T-helper 2 cell treated with Interferon-gamma antibody and Interleukin-4, amounts not matched to agents 5 μg/mL and 100 μg/mL, for 36 hours (primary cell): ENCODE measurements at regions not wholly inside any gene's neighbourhood (a gene's known extent, or its start where the extent isn't known, plus 50 kb on each side); places are given as distances from the start of the nearest gene placed in this dataset.

Experiments used
- DNase-seq: peaks from one replicate; pipeline ENCODE4 v3.0.0; 2021; ENCODE audit warnings: low spot score
- H3K27ac Mint-ChIP-seq: one replicate; pipeline ENCODE4 v1.8.0; 2021; ENCODE audit warnings: mild to moderate bottlenecking, mixed read lengths
- H3K27me3 Mint-ChIP-seq: one replicate; pipeline ENCODE4 v1.8.0; 2021; ENCODE audit warnings: low read depth, mixed read lengths
- H3K36me3 Mint-ChIP-seq: one replicate; pipeline ENCODE4 v1.8.0; 2021; ENCODE audit warnings: low read depth, mixed read lengths
- H3K4me1 Mint-ChIP-seq: one replicate; pipeline ENCODE4 v1.8.0; 2021; ENCODE audit warnings: low read depth, mixed read lengths
- H3K4me3 Mint-ChIP-seq: one replicate; pipeline ENCODE4 v1.8.0; 2022; ENCODE audit warnings: mild to moderate bottlenecking, moderate library complexity, mixed read lengths
- H3K9me3 Mint-ChIP-seq: one replicate; pipeline ENCODE4 v1.8.0; 2021; ENCODE audit warnings: mixed read lengths

DNA sequence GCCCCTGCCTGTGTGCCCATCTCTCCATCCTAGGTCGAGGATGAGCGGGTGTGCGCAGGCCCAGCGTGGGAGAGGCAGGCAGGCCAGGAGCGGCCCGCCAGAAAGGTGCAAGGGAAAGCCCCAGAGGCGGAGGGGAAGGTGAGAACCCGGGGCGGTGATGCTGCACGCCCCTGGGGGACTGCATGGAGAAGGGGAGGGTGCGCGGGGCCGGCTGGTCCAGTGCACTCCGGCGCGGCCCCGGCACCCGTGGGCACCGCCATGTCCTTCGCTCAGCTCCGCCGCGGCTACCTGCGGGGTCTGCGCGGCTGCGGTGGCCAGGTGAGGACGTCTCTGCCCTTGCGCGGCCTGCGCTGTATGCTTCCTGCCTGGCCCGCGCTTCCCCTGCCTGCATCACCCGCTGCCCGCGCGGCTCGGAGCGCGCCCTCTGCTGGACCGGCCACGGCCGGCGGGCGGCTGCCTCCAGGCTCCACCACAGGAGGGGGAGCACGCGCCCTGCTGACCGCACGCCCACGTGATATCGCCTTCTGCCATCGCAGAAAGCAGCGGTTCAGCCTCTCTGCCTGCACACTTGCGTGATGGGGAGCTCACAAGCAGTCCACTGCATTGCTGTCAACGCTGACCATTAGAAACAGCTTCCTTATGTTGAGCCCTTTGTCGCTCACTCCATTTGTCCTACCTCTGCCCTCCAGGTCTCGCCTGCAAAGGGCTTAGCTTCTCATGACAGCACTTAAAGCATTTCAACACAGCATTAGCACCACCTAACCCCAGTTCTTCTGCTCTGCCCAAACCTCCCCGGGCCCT, 73.9 kb downstream of the CXCL12 start:
- peak overlapping the region; percentile 12 for H3K27ac Mint-ChIP-seq
- H3K27me3 Mint-ChIP-seq: peaks cover 5% of the 10 kb centered on the region
- no peak overlapping the region for H3K4me3 Mint-ChIP-seq
- H3K9me3 Mint-ChIP-seq: no peaks in the 10 kb centered on the region
- DNase-seq: peak; percentile 74
- H3K4me1 Mint-ChIP-seq: peaks cover 5% of the 10 kb centered on the region
- H3K36me3 Mint-ChIP-seq: no peaks in the 10 kb centered on the region

DNA sequence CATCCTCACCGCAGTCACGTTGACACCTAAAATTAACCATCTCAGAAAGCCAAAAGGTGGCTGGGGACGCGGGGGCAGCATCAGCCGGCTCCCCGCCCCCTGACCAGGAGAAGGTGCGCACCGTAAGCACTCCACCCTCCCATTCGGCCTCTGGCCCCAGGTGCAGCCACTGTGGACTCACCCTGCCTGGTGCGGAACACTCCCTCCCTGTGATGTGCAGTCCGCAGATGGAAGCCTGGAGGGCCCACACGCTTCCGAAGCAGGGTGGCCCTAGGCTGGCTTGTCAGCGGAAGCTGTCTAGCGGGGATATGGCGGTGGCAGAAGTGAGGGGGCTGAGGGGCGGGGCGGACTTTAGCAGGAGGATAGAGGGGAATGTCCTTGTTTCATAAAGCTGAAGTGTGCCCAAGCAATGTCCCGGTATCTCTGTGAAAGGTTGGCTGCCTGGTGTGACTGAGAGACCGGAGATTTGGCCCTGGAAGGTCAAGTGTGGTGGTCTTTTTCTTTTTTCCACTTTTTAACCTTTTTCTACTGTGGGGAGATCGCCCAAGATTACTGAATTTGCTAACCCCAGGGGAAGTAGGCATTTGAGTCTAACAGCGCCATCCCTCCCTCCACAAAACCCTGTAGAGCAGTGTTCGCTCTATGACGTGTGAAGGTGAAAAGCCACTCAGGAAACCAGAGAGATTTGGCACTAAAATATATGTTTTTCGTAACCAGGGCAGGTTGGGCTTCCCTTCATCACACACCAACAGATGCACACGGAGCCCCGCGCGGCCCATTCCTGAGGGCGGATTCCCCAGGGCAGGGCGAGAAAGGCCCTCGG, 74.7 kb downstream of the CXCL12 start:
- Mint-ChIP-seq H3K27ac (no peak overlapping the region), H3K4me1 (peaks cover 5% of the 10 kb centered on the region), H3K36me3 (no peaks in the 10 kb centered on the region), H3K4me3 (no peak overlapping the region), H3K27me3 (peaks cover 5% of the 10 kb centered on the region), H3K9me3 (no peaks in the 10 kb centered on the region)
- no peak for DNase-seq

DNA sequence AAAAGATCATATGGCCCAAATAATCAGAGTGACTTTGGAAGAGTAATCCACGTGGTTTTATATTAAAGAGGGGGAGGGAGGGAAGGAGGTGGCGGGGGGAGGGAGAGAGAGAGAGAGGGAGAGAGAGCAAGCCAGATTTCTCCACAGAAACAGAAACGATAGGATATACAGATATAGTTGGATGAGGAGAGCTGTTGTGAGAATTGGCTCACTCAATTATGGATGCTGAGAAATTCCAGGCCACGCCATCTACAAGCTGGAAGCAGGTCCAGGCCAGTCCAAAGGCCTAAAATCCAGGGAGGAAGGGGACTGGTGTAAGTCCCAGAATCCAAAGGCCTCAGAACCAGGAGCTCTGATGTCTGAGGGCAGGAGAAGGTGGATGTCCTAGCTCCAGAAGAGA, 75.5 kb downstream of the CXCL12 start:
- no peak for DNase-seq
- Mint-ChIP-seq H3K27me3 (peaks cover 5% of the 10 kb centered on the region), H3K9me3 (no peaks in the 10 kb centered on the region), H3K4me3 (no peak overlapping the region), H3K4me1 (peaks cover 5% of the 10 kb centered on the region), H3K36me3 (no peaks in the 10 kb centered on the region), H3K27ac (no peak overlapping the region)

DNA sequence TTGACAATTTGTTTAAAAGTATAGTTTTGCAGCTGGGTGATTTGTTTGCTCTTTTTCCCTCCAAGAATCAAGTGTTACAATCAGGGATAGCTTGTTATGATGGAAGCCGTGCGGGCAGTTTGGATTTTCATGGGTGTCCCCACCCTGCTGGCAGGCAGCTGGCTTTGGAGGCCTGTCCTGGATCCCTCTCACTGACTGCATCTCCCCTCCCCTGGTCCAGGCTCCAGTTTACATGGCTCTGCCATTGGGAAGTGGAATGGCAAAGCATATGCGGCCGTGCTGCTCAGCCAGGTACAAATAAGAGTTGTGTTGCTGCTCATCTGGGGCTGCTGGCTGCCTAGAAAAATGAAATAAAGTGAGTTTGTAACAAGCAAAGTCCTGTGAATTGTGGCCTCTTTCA, 76.0 kb downstream of the CXCL12 start:
- Mint-ChIP-seq H3K9me3 (no peaks in the 10 kb centered on the region), H3K27me3 (peaks cover 8% of the 10 kb centered on the region), H3K4me1 (peaks cover 5% of the 10 kb centered on the region), H3K36me3 (no peaks in the 10 kb centered on the region), H3K4me3 (no peak overlapping the region), H3K27ac (no peak overlapping the region)
- DNase-seq: no peak

DNA sequence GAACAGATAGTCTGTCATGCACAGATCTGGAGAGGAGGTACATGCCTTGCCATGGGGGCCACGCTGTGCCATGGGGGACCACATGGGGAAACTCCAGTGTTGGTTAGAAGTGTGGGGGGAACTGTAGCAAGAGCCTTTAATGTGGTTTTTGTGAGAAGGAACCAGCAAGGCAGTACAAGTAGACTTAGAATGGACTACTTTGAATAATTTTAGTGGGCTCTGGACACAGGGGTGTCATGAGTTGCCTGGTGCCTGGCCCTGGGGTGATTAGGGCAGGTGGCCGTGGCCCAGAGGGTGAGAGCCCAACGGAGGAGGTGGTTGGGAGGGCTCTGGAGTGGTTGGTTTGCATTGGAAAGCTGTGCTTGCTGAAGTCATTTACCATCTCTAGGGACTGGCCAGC, 77.2 kb downstream of the CXCL12 start:
- Mint-ChIP-seq H3K36me3 (no peaks in the 10 kb centered on the region), H3K9me3 (no peaks in the 10 kb centered on the region), H3K4me1 (peaks cover 5% of the 10 kb centered on the region), H3K27me3 (peaks cover 8% of the 10 kb centered on the region), H3K4me3 (no peak overlapping the region), H3K27ac (no peak overlapping the region)
- no peak for DNase-seq

DNA sequence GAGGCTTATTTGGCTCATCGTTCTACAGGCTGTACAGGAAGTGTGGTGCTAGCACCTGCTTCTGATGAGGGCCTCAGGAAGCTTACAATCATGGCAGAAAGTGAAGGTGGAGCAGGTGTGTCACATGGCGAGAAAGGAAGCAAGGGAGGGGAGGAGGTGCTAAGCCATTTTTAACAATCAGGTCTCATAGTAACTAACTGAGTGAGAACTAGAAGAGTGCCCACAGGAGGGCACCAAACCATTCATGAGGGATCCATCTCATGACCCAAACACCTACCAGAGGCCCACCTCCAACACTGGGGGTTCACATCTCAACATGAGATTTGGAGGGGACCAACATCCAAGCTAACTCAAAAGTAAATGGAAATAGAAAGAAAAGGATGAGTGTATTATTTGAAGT, 78.1 kb downstream of the CXCL12 start:
- Mint-ChIP-seq H3K4me1 (peaks cover 5% of the 10 kb centered on the region), H3K36me3 (no peaks in the 10 kb centered on the region), H3K27me3 (peaks cover 8% of the 10 kb centered on the region), H3K27ac (no peak overlapping the region), H3K4me3 (no peak overlapping the region), H3K9me3 (no peaks in the 10 kb centered on the region)
- no peak for DNase-seq

DNA sequence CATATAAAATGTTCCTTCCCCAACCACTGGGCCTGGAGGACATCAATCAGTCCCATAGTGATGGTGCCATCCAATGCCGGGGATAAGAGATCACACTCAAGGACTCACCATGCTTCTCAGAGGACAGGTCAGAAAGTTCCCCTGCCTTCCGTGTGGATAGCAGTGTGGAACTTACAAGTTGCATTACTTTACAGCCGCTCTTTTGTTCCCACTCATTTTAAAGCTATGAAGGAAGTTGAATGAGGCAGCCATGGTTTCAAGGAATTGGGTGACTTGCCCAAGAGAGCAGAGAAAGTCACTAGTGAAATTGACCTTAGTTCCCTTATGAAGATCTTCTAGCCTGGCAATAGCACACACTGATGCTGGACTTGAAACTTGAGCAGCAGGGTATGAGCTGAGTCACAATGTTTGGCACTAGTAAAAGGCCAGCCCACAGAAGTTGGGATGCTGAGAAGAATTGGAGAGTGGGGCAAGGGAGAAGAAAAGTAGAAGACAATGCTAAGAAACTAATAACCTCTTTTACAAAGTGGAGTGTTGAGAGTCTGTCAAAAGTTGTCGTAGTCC, 78.7 kb downstream of the CXCL12 start:
- Mint-ChIP-seq H3K27ac (no peak overlapping the region), H3K4me3 (no peak overlapping the region)

DNA sequence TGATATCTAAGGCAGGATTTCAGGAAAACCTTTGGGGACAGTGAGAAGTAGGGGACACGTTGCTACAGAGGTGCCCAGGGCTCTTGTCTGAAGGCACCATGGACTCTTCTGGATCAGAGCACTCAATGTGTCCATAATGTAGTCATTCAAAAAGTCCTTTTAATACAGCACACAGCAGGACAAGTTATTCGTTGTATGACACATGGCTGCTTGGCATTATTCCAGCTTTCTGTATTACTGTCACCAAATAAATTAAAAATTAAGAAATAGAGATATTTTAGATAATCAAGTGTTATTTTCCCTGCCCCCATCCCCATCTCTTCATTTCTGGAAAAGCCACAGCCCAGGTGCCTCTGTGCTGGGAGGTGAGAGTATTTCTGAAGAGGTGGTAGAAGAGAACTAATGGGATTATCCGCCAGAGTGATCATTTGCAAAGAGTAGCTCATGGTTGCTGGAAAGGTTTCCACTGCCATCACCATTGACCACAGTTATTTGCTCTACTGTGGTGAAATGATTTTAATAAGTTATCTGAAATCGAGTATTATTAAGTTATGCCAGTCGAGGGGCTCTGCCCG, 83.0 kb downstream of the CXCL12 start:
- no peak overlapping the region for H3K4me3 Mint-ChIP-seq
- H3K9me3 Mint-ChIP-seq: no peaks in the 10 kb centered on the region
- H3K27me3 Mint-ChIP-seq: peaks cover 3% of the 10 kb centered on the region
- no peak for DNase-seq
- H3K27ac Mint-ChIP-seq: no peak overlapping the region
- H3K36me3 Mint-ChIP-seq: no peaks in the 10 kb centered on the region
- no peaks in the 10 kb centered on the region for H3K4me1 Mint-ChIP-seq

More for the DNA sequence above, 78.7 kb downstream of the CXCL12 start:
- Mint-ChIP-seq H3K27me3 (peaks cover 4% of the 10 kb centered on the region), H3K36me3 (no peaks in the 10 kb centered on the region), H3K9me3 (no peaks in the 10 kb centered on the region), H3K4me1 (peaks cover 2% of the 10 kb centered on the region)
- DNase-seq: no peak

DNA sequence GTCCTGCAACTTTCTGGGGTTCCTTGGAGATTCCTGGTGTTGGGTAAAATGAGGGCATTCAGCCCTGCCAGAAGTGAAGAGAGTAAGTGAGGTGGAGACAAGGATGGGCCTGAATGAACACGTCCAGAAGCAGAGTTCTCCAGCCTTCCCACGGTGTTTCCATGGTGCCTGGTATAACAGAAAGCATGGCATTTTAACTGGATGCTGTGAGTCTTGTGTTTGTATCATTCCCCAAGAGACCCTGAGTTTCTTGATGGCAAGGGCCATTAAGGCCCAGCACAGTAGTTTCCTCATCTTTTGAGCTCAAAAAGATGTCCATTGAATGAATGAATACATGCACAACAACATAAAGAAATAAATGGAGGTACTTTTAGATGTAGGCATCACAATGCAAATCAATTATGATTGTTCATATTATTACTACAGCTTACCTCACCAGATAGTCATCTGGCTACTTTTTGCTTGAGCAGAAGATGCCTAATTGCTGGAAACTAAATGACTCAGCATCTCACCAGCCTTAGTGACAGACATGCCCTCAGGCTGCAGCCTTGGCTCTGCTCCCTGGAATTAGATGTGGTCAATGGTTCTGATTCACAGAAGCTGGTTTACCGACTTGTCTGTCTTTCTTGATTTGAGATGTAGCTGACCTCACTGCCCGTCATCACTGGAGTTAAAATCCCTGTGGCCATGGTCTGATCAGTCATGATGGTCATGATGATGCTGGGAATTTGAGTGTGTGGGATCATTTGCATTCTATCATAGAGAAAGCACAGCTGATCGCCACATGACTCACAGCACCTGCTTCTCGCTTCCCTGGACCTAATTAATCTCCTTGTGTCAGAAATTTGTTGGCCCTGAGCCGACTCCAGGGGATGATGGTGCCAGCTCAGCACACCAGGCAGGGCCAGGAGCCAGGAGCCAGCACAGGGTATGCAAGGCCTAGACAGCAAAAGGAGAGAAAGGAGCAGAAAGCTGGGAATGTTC, 83.9 kb downstream of the CXCL12 start:
- H3K4me1 Mint-ChIP-seq: no peaks in the 10 kb centered on the region
- H3K36me3 Mint-ChIP-seq: no peaks in the 10 kb centered on the region
- no peaks in the 10 kb centered on the region for H3K9me3 Mint-ChIP-seq
- no peak overlapping the region for H3K27ac Mint-ChIP-seq
- H3K27me3 Mint-ChIP-seq: peaks cover 3% of the 10 kb centered on the region
- DNase-seq: no peak
- no peak overlapping the region for H3K4me3 Mint-ChIP-seq

DNA sequence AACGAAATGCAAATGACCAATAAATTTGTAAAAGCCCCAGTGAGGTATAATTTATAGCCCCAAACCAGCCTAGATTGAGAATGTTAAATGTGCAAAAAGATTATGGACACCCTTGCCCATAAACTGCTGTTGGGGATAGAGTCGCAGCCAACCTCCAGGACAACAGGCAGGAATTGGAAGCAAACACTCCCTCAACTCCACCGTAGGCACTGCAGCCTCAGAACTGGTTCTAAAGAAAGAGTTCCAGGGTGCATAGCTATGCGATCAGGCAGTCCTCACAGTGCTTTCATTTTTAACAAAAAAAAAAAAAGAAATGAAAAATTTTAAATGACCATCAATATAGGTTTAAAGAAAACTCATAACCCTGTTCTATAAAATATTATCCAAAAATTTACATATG, 86.2 kb downstream of the CXCL12 start:
- Mint-ChIP-seq H3K27ac (no peak overlapping the region), H3K4me3 (no peak overlapping the region), H3K36me3 (no peaks in the 10 kb centered on the region), H3K27me3 (no peaks in the 10 kb centered on the region), H3K4me1 (no peaks in the 10 kb centered on the region), H3K9me3 (no peaks in the 10 kb centered on the region)
- no peak for DNase-seq

DNA sequence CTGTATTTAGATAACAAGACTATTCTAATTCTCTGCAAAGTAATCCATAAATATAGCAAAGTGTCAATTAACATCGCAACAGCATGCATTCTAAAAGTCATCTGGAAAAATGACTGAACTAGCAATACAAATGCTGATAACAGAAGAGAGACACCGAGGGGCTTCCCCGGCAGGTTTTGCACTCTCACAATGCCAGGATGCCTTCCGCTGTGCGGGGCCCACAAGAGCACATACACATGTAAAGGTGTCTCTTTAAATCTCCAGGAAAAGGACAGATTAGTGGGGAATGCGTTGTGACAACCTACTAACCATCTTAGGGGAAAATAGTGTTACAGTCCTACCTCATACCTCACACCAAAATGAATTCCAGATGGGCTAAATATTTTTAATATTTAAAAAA, 86.9 kb downstream of the CXCL12 start:
- H3K36me3 Mint-ChIP-seq: no peaks in the 10 kb centered on the region
- H3K9me3 Mint-ChIP-seq: no peaks in the 10 kb centered on the region
- no peaks in the 10 kb centered on the region for H3K27me3 Mint-ChIP-seq
- no peaks in the 10 kb centered on the region for H3K4me1 Mint-ChIP-seq
- no peak overlapping the region for H3K27ac Mint-ChIP-seq
- no peak for DNase-seq
- H3K4me3 Mint-ChIP-seq: no peak overlapping the region

DNA sequence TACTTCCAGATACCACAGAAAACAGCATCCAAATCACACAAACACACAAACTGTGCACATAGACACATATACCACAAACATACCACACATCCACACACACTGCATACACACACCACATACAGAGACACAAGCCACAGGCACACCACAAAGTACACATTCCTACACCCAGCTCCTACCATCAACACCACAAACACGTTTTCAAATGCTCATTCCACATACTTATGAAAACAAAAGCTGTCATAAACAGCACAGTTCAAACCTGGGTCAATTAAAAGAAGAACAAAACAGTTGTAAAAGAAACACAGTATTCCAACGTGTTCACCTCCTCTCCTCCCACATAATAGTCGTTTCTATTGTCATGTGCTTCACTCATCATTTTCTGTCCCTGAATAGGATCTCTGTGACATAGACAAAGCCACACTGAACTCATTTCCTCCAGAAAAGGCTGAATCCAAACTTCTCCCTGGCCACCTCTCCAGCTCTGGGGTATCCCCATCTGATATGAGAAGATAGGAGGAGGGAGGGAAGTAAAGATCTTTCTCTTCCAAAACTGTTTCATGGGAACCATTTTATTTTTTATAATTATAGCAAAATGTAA, 89.2 kb downstream of the CXCL12 start:
- no peak overlapping the region for H3K27ac Mint-ChIP-seq
- DNase-seq: no peak
- no peak overlapping the region for H3K4me3 Mint-ChIP-seq
- no peaks in the 10 kb centered on the region for H3K36me3 Mint-ChIP-seq
- H3K4me1 Mint-ChIP-seq: no peaks in the 10 kb centered on the region
- peaks cover 10% of the 10 kb centered on the region for H3K27me3 Mint-ChIP-seq
- H3K9me3 Mint-ChIP-seq: no peaks in the 10 kb centered on the region
